HepG2 (cell line): ENCODE measurements at regions not wholly inside any gene's neighbourhood (a gene's known extent, or its start where the extent isn't known, plus 50 kb on each side); places are given as distances from the start of the nearest gene placed in this dataset.
A peak's percentile ranks its signal among the peaks of the same experiment; 100 is the strongest.

Source experiments
- BCL6 ChIP-seq: IDR thresholded peaks from 2 replicates; pipeline ENCODE4 v1.6.1; 2016; ENCODE audit warnings: missing genetic modification reagents, missing compliant biosample characterization
- CREB1 ChIP-seq, 2 experiments: fragments of 450-650 bp in 1 of 2; IDR thresholded peaks; 2 replicates each; pipeline ENCODE4 v1.6.1; 2016 to 2017; ENCODE audit warnings: control low read depth in 1 of 2, mild to moderate bottlenecking in 1 of 2, missing compliant biosample characterization in 1 of 2, missing genetic modification characterization in 1 of 2
- FOSL2 ChIP-seq: sonication (generic); formaldehyde crosslinking; IDR thresholded peaks from 2 replicates; pipeline ENCODE4 v1.4.0; 2020; ENCODE audit warnings: missing genetic modification reagents
- GATAD1 ChIP-seq: IDR thresholded peaks from 2 replicates; pipeline ENCODE4 v1.6.1; 2016; ENCODE audit warnings: missing genetic modification reagents, missing compliant biosample characterization
- HDAC1 ChIP-seq: sonication (generic); formaldehyde crosslinking; IDR thresholded peaks from 2 replicates; pipeline ENCODE4 v1.5.1; 2020; ENCODE audit warnings: mild to moderate bottlenecking, missing genetic modification reagents
- HDAC2 ChIP-seq: sonication (generic); formaldehyde crosslinking; IDR thresholded peaks from 2 replicates; pipeline ENCODE4 v1.4.0; 2020; ENCODE audit warnings: missing genetic modification reagents
- HOXD1 ChIP-seq: sonication (generic); formaldehyde crosslinking; IDR thresholded peaks from 2 replicates; pipeline ENCODE4 v1.5.0; 2020; ENCODE audit warnings: missing genetic modification reagents
- JUNB ChIP-seq: sonication (generic); formaldehyde crosslinking; IDR thresholded peaks from 2 replicates; pipeline ENCODE4 v1.8.0; 2022; ENCODE audit warnings: missing genetic modification reagents, mild to moderate bottlenecking, borderline replicate concordance
- KAT2B ChIP-seq: fragments of 150-350 bp; IDR thresholded peaks from 2 replicates; pipeline ENCODE4 v1.6.1; 2014; ENCODE audit warnings: low read depth, low read length, borderline replicate concordance
- KAT8 ChIP-seq: IDR thresholded peaks from 2 replicates; pipeline ENCODE4 v1.6.1; 2016; ENCODE audit warnings: missing genetic modification reagents, missing compliant biosample characterization
- LCORL ChIP-seq, 2 experiments: fragments of 450-650 bp in 1 of 2; sonication (generic) in 1 of 2; formaldehyde crosslinking in 1 of 2; IDR thresholded peaks; 2 replicates each; pipeline versions ENCODE4 v1.5.0 to v1.6.1; 2017 to 2020; ENCODE audit warnings: antibody characterized with exemption in 1 of 2, missing genetic modification reagents in 1 of 2
- MED1 ChIP-seq: sonication (generic); formaldehyde crosslinking; IDR thresholded peaks from 2 replicates; pipeline ENCODE4 v1.4.0; 2020; ENCODE audit warnings: missing genetic modification reagents
- NCOA2 ChIP-seq: sonication (generic); formaldehyde crosslinking; IDR thresholded peaks from 2 replicates; pipeline ENCODE4 v1.8.0; 2022; ENCODE audit warnings: inconsistent platforms
- NCOR1 ChIP-seq: fragments of 200-600 bp; sonication (generic); IDR thresholded peaks from 2 replicates; pipeline ENCODE4 v1.7.0; 2017; ENCODE audit warnings: antibody characterized with exemption, low read length, borderline replicate concordance
- NFIB ChIP-seq: sonication (generic); formaldehyde crosslinking; IDR thresholded peaks from 2 replicates; pipeline ENCODE4 v1.9.0; 2021; ENCODE audit warnings: missing genetic modification reagents, mild to moderate bottlenecking, borderline replicate concordance
- PITX1 ChIP-seq: sonication (generic); formaldehyde crosslinking; IDR thresholded peaks from 2 replicates; pipeline ENCODE4 v1.5.1; 2020; ENCODE audit warnings: mild to moderate bottlenecking, missing genetic modification reagents
- POGZ ChIP-seq: sonication (generic); formaldehyde crosslinking; IDR thresholded peaks from 2 replicates; pipeline ENCODE4 v1.4.0; 2020; ENCODE audit warnings: mild to moderate bottlenecking, missing genetic modification reagents
- PPARG ChIP-seq: conservative IDR thresholded peaks from 2 replicates; pipeline ENCODE4 v1.6.1; 2016; ENCODE audit warnings: missing biosample characterization, missing genetic modification reagents
- RARA ChIP-seq: IDR thresholded peaks from 2 replicates; pipeline ENCODE4 v1.6.1; 2016; ENCODE audit warnings: missing genetic modification reagents, missing compliant biosample characterization
- SIX1 ChIP-seq: sonication (generic); formaldehyde crosslinking; IDR thresholded peaks from 2 replicates; pipeline ENCODE4 v1.4.0; 2020; ENCODE audit warnings: missing genetic modification reagents, borderline replicate concordance
- SMAD3 ChIP-seq: sonication (generic); formaldehyde crosslinking; IDR thresholded peaks from 2 replicates; pipeline ENCODE4 v1.4.0; 2020; ENCODE audit warnings: missing genetic modification reagents
- ZNF780A ChIP-seq: sonication (generic); formaldehyde crosslinking; IDR thresholded peaks from 2 replicates; pipeline ENCODE4 v1.8.0; 2022; ENCODE audit warnings: mild to moderate bottlenecking, missing genetic modification reagents, moderate library complexity
- ZNF792 ChIP-seq: IDR thresholded peaks from 2 replicates; pipeline ENCODE4 v1.6.1; 2016
- ZNF839 ChIP-seq: sonication (generic); formaldehyde crosslinking; IDR thresholded peaks from 2 replicates; pipeline ENCODE4 v1.4.0; 2020; ENCODE audit warnings: missing genetic modification reagents, mild to moderate bottlenecking, borderline replicate concordance
- TF ChIP-seq, protein P1 (sequence below): IDR thresholded peaks from 2 replicates; pipeline ENCODE4 v1.6.1; 2012; ENCODE audit warnings: low read depth, low read length, improper control_type of control experiment
- TF ChIP-seq, protein P2 (sequence below): IDR thresholded peaks from 2 replicates; pipeline ENCODE4 v1.6.1; 2012; ENCODE audit warnings: low read length, improper control_type of control experiment
- TF ChIP-seq, protein P3 (sequence below): IDR thresholded peaks from 2 replicates; pipeline ENCODE4 v1.6.1; 2016; ENCODE audit warnings: mild to moderate bottlenecking

DNA sequence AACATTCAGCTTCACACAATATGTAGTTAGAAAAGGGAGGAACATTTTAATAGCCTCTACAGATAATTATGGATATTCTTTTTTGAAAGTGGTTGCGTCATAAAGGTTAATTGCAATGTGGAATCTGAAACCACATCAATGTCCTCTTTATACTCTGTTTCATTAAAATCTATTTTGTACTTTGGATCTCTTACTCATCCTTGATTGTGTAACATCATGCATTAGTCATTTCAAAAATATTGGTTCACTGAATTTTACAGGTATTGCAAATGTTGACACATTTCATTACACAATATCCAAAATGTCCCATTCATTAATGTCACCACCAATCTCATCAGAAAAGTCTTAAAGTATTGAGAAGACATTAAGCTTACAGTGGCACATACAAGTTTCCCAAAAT is 62.7 kb upstream of the USP9X start (continued):
- TF ChIP-seq ZNF839 (no peak), HDAC2 (CRISPR knock-in tag) (0 out of 2 replicates have a peak, but pooled peaks have one; percentile 18), HOXD1 (CRISPR knock-in tag) (0 out of 2 replicates have a peak, but pooled peaks have one; percentile 32), RARA (CRISPR knock-in tag) (peak; percentile 44; the same call in 1 of the 2 replicates), MED1 (CRISPR knock-in tag) (peak; percentile 51; the same call in 1 of the 2 replicates), JUNB (CRISPR knock-in tag) (peak; percentile 95), SMAD3 (peak; percentile 56; the same call in 1 of the 2 replicates), BCL6 (CRISPR knock-in tag) (peak; percentile 46; the same call in 1 of the 2 replicates), FOSL2 (CRISPR knock-in tag) (peak; percentile 62; the same call in 1 of the 2 replicates), KAT2B (peak; percentile 53; the same call in 1 of the 2 replicates), POGZ (CRISPR knock-in tag) (peak; percentile 34; the same call in 1 of the 2 replicates), HDAC1 (CRISPR knock-in tag) (0 out of 2 replicates have a peak, but pooled peaks have one; percentile 24), PPARG (CRISPR knock-in tag) (0 out of 2 replicates have a peak, but pooled peaks have one; percentile 13), NCOR1 (peak; percentile 91; the same call in 1 of the 2 replicates), NFIB (CRISPR knock-in tag) (no peak), PITX1 (CRISPR knock-in tag) (no peak), SIX1 (CRISPR knock-in tag) (peak; percentile 81; the same call in 1 of the 2 replicates), KAT8 (CRISPR knock-in tag) (peak; percentile 36; the same call in 1 of the 2 replicates), ZNF792 (CRISPR knock-in tag) (no peak), CREB1 (IDR thresholded peaks at IDR 0.05) (no peak), CREB1 (CRISPR knock-in tag; IDR thresholded peaks at IDR 0.05) (peak; percentile 59; the same call in 1 of the 2 replicates), GATAD1 (no peak), LCORL (IDR thresholded peaks at IDR 0.05) (peak; percentile 80), LCORL (CRISPR knock-in tag; IDR thresholded peaks at IDR 0.05) (peak; percentile 45; the same call in 1 of the 2 replicates), NCOA2 (peak; percentile 87), ZNF780A (CRISPR knock-in tag) (no peak)
- TF ChIP-seq, protein P1, sequence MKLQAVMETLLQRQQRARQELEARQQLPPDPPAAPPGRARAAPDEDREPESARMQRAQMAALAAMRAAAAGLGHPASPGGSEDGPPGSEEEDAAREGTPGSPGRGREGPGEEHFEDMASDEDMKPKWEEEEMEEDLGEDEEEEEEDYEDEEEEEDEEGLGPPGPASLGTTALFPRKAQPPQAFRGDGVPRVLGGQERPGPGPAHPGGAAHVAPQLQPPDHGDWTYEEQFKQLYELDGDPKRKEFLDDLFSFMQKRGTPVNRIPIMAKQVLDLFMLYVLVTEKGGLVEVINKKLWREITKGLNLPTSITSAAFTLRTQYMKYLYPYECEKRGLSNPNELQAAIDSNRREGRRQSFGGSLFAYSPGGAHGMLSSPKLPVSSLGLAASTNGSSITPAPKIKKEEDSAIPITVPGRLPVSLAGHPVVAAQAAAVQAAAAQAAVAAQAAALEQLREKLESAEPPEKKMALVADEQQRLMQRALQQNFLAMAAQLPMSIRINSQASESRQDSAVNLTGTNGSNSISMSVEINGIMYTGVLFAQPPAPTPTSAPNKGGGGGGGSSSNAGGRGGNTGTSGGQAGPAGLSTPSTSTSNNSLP, result peak; percentile 98
- TF ChIP-seq, protein P2, sequence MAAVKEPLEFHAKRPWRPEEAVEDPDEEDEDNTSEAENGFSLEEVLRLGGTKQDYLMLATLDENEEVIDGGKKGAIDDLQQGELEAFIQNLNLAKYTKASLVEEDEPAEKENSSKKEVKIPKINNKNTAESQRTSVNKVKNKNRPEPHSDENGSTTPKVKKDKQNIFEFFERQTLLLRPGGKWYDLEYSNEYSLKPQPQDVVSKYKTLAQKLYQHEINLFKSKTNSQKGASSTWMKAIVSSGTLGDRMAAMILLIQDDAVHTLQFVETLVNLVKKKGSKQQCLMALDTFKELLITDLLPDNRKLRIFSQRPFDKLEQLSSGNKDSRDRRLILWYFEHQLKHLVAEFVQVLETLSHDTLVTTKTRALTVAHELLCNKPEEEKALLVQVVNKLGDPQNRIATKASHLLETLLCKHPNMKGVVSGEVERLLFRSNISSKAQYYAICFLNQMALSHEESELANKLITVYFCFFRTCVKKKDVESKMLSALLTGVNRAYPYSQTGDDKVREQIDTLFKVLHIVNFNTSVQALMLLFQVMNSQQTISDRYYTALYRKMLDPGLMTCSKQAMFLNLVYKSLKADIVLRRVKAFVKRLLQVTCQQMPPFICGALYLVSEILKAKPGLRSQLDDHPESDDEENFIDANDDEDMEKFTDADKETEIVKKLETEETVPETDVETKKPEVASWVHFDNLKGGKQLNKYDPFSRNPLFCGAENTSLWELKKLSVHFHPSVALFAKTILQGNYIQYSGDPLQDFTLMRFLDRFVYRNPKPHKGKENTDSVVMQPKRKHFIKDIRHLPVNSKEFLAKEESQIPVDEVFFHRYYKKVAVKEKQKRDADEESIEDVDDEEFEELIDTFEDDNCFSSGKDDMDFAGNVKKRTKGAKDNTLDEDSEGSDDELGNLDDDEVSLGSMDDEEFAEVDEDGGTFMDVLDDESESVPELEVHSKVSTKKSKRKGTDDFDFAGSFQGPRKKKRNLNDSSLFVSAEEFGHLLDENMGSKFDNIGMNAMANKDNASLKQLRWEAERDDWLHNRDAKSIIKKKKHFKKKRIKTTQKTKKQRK, result no peak
- TF ChIP-seq, protein P3, sequence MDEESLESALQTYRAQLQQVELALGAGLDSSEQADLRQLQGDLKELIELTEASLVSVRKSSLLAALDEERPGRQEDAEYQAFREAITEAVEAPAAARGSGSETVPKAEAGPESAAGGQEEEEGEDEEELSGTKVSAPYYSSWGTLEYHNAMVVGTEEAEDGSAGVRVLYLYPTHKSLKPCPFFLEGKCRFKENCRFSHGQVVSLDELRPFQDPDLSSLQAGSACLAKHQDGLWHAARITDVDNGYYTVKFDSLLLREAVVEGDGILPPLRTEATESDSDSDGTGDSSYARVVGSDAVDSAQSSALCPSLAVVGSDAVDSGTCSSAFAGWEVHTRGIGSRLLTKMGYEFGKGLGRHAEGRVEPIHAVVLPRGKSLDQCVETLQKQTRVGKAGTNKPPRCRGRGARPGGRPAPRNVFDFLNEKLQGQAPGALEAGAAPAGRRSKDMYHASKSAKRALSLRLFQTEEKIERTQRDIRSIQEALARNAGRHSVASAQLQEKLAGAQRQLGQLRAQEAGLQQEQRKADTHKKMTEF, result peak; percentile 61; the same call in 1 of the 2 replicates
